IMR-90 (cell line): ENCODE measurements at regions not wholly inside any gene's neighbourhood (a gene's known extent, or its start where the extent isn't known, plus 50 kb on each side); places are given as distances from the start of the nearest gene placed in this dataset.

Experiments
- ATAC-seq: fragments of 200-7000 bp; cut with Tn5 transposase; 2 replicates; pipeline ENCODE4 v1.9.1; 2020; ENCODE audit warnings: low read depth, mild to moderate bottlenecking, moderate library complexity
- BruUV-seq: library from RNA; stranded (reverse); fragments of 400-500 nt; replicated peaks from 2 replicates; lab custom pipeline; 2021; lab: Mats Ljungman, UMichigan
- CTCF ChIA-PET: fragments of 300-600 bp; formaldehyde crosslinking; extraction: SDS; loops from one replicate; lab custom pipeline; 2021; ENCODE audit warnings: antibody characterized with exemption; lab: Yijun Ruan, JAX
- POLR2A ChIA-PET: fragments of 300-600 bp; sonication (Branson Sonifier 250); formaldehyde crosslinking; loops from one replicate; lab custom pipeline; 2022; ENCODE audit warnings: antibody characterized with exemption; ENCODE audit not compliant: unreplicated experiment; lab: Charles Lee
- DNase-seq: peaks from one replicate; pipeline ENCODE4 v3.0.0; 2013
- H2AFZ ChIP-seq: replicated peaks from 2 replicates; pipeline ENCODE3; 2013; ENCODE audit warnings: low read length, mild to moderate bottlenecking; ENCODE audit not compliant: poor library complexity
- H2AK5ac ChIP-seq: 2 replicates; pipeline ENCODE4 v1.6.1; 2013; ENCODE audit warnings: low read depth, low read length, inconsistent platforms
- H2AK9ac ChIP-seq: replicated peaks from 2 replicates; pipeline ENCODE3; 2013; ENCODE audit warnings: mild to moderate bottlenecking, low read depth, low read length, moderate library complexity; ENCODE audit not compliant: poor library complexity
- H2BK120ac ChIP-seq: 2 replicates; pipeline ENCODE4 v1.6.1; 2013; ENCODE audit warnings: low read depth, low read length, inconsistent platforms
- H2BK15ac ChIP-seq: 3 replicates; pipeline ENCODE4 v1.6.1; 2013; ENCODE audit warnings: low read depth, low read length, inconsistent platforms
- H2BK20ac ChIP-seq: 2 replicates; pipeline ENCODE4 v1.6.1; 2013; ENCODE audit warnings: low read depth, mild to moderate bottlenecking, inconsistent platforms, low read length, moderate library complexity
- H2BK5ac ChIP-seq: 2 replicates; pipeline ENCODE4 v1.6.1; 2013; ENCODE audit warnings: mild to moderate bottlenecking, low read depth, low read length, inconsistent platforms; ENCODE audit not compliant: poor library complexity, severe bottlenecking
- H3K14ac ChIP-seq: replicated peaks from 2 replicates; pipeline ENCODE4 v1.6.1; 2013; ENCODE audit warnings: low read depth, low read length, inconsistent platforms
- H3K18ac ChIP-seq: 2 replicates; pipeline ENCODE4 v1.6.1; 2013; ENCODE audit warnings: low read depth, low read length, control low read depth
- H3K23ac ChIP-seq: 2 replicates; pipeline ENCODE4 v1.6.1; 2013; ENCODE audit warnings: low read depth, low read length, inconsistent platforms
- H3K27ac ChIP-seq: 2 replicates; pipeline ENCODE4 v1.5.1; 2013; ENCODE audit warnings: mild to moderate bottlenecking, control low read depth, low read length; ENCODE audit not compliant: insufficient read depth
- H3K27me3 ChIP-seq: 2 replicates; pipeline ENCODE4 v1.6.1; 2013; ENCODE audit warnings: low read length; ENCODE audit not compliant: control insufficient read depth, insufficient read depth
- H3K36me3 ChIP-seq: 2 replicates; pipeline ENCODE4 v1.6.1; 2013; ENCODE audit warnings: low read length, mixed read lengths; ENCODE audit not compliant: control insufficient read depth, insufficient read depth
- H3K4ac ChIP-seq: 2 replicates; pipeline ENCODE4 v1.6.1; 2013; ENCODE audit warnings: low read depth, low read length, inconsistent platforms
- H3K4me1 ChIP-seq: 2 replicates; pipeline ENCODE4 v1.6.1; 2013; ENCODE audit warnings: low read length, mixed read lengths; ENCODE audit not compliant: control insufficient read depth, insufficient read depth
- H3K4me2 ChIP-seq: 2 replicates; pipeline ENCODE4 v1.6.1; 2013; ENCODE audit warnings: low read depth, mild to moderate bottlenecking, control low read depth, low read length, moderate library complexity
- H3K4me3 ChIP-seq: 2 replicates; pipeline ENCODE4 v1.5.1; 2013; ENCODE audit warnings: low read depth, mild to moderate bottlenecking, control low read depth, low read length, moderate library complexity; ENCODE audit not compliant: insufficient read depth
- H3K56ac ChIP-seq: 2 replicates; pipeline ENCODE4 v1.6.1; 2013; ENCODE audit warnings: low read length, inconsistent platforms; ENCODE audit not compliant: insufficient read depth; ENCODE audit errors: extremely low read depth
- H3K79me1 ChIP-seq, 2 experiments: 2 replicates each; pipeline ENCODE4 v1.6.1; 2013; ENCODE audit warnings: low read length in 2 of 2, inconsistent platforms in 1 of 2, low read depth in 1 of 2
- H3K9ac ChIP-seq: 2 replicates; pipeline ENCODE4 v1.6.1; 2013; ENCODE audit warnings: low read depth, low read length, control low read depth
- H3K9me1 ChIP-seq: 2 replicates; pipeline ENCODE4 v1.6.1; 2013; ENCODE audit warnings: low read length, inconsistent platforms; ENCODE audit not compliant: insufficient read depth
- H3K9me3 ChIP-seq: 2 replicates; pipeline ENCODE4 v1.6.1; 2013; ENCODE audit warnings: low read length; ENCODE audit not compliant: control insufficient read depth, insufficient read depth
- H4K20me1 ChIP-seq: 2 replicates; pipeline ENCODE4 v1.6.1; 2013; ENCODE audit warnings: low read length, inconsistent platforms; ENCODE audit not compliant: insufficient read depth
- H4K5ac ChIP-seq: 2 replicates; pipeline ENCODE4 v1.6.1; 2013; ENCODE audit warnings: mild to moderate bottlenecking, low read depth, low read length, control low read depth
- H4K8ac ChIP-seq, 2 experiments: 2 replicates each; pipeline ENCODE4 v1.6.1; 2013; ENCODE audit warnings: low read depth in 2 of 2, low read length in 2 of 2, control low read depth in 1 of 2, inconsistent platforms in 1 of 2
- H4K91ac ChIP-seq: 2 replicates; pipeline ENCODE4 v1.6.1; 2013; ENCODE audit warnings: low read depth, low read length, inconsistent platforms; ENCODE audit not compliant: insufficient read depth
- BHLHE40 ChIP-seq: fragments of 150-350 bp; IDR thresholded peaks from 2 replicates; pipeline ENCODE4 v1.6.1; 2016; ENCODE audit warnings: mild to moderate bottlenecking, low read depth, low read length
- CTCF ChIP-seq: conservative IDR thresholded peaks from 2 replicates; pipeline ENCODE4 v1.5.1; 2012; ENCODE audit warnings: mild to moderate bottlenecking, low read depth, low read length, improper control_type of control experiment
- ELK1 ChIP-seq: fragments of 150-350 bp; IDR thresholded peaks from 2 replicates; pipeline ENCODE4 v1.6.1; 2016; ENCODE audit warnings: low read depth, mild to moderate bottlenecking, low read length, moderate library complexity, borderline replicate concordance
- FOS ChIP-seq: fragments of 150-350 bp; IDR thresholded peaks from 2 replicates; pipeline ENCODE4 v1.6.1; 2016; ENCODE audit warnings: low read depth, low read length
- MAFK ChIP-seq: IDR thresholded peaks from 2 replicates; pipeline ENCODE4 v1.6.1; 2012; ENCODE audit warnings: low read depth, low read length, improper control_type of control experiment
- NFE2L2 ChIP-seq: fragments of 150-350 bp; IDR thresholded peaks from 2 replicates; pipeline ENCODE4 v1.6.1; 2016; ENCODE audit warnings: low read depth, mild to moderate bottlenecking, low read length
- POLR2A ChIP-seq: IDR thresholded peaks from 2 replicates; pipeline ENCODE4 v1.6.1; 2012; ENCODE audit warnings: mild to moderate bottlenecking, low read depth, low read length
- RCOR1 ChIP-seq: IDR thresholded peaks from 2 replicates; pipeline ENCODE4 v1.6.1; 2012; ENCODE audit warnings: mild to moderate bottlenecking, low read length, improper control_type of control experiment; ENCODE audit not compliant: insufficient replicate concordance
- RFX5 ChIP-seq: IDR thresholded peaks from 2 replicates; pipeline ENCODE4 v1.8.0; 2012; ENCODE audit warnings: low read depth, mild to moderate bottlenecking, low read length, moderate library complexity
- SMC3 ChIP-seq: fragments of 150-350 bp; IDR thresholded peaks from 2 replicates; pipeline ENCODE4 v1.6.1; 2016; ENCODE audit warnings: low read depth, mild to moderate bottlenecking, antibody characterized with exemption, low read length, moderate library complexity
- USF2 ChIP-seq: fragments of 150-350 bp; IDR thresholded peaks from 2 replicates; pipeline ENCODE4 v1.6.1; 2017; ENCODE audit warnings: mild to moderate bottlenecking, antibody characterized with exemption, low read length, low read depth
- WGBS, 2 experiments: methylation state at CpG; one replicate each; pipeline versions ENCODE4 v1.1.5 to v1.1.7; 2013; ENCODE audit warnings: missing lambda C conversion rate in 2 of 2; ENCODE audit not compliant: insufficient read length in 1 of 2; ENCODE audit errors: extremely low coverage in 2 of 2; 5-methylcytosine and 5-hydroxymethylcytosine counted together
- dilution Hi-C: fragments of 300-500 bp; cut with HindIII; formaldehyde crosslinking; loops from one replicate; pipeline ENCODE4 v1.14.3; 2018; ENCODE audit warnings: low sequenced_read_pairs; ENCODE audit not compliant: unreplicated experiment
- in situ Hi-C: fragments of 300-500 bp; cut with MboI; formaldehyde crosslinking; loops from 3 replicates; pipeline ENCODE4 v1.14.3; 2019; ENCODE audit warnings: low sequenced_read_pairs, inconsistent platforms, mixed read lengths
- intact Hi-C: fragments of 100-400 bp; cut with micrococcal nuclease; formaldehyde crosslinking; loops from 2 replicates; pipeline ENCODE4 v1.10.0; 2022

- Histone ChIP-seq H2AK9ac (no peak overlapping the region), H2AK5ac (no peak overlapping the region), H2BK120ac (no peak overlapping the region), H3K27me3 (no peaks in the 10 kb centered on the region), H3K18ac (no peak overlapping the region), H3K9me3 (no peaks in the 10 kb centered on the region), H3K4me1 (no peaks in the 10 kb centered on the region), H3K14ac (no peak overlapping the region), H2BK15ac (no peak overlapping the region), H3K27ac (no peak overlapping the region), H3K79me1 (no peaks in the 10 kb centered on the region), H4K8ac (no peak overlapping the region), H3K23ac (no peak overlapping the region), H4K91ac (no peak overlapping the region), H4K5ac (no peak overlapping the region), H3K9me1 (no peaks in the 10 kb centered on the region), H3K9ac (no peak overlapping the region), H2BK20ac (no peak overlapping the region), H3K4me2 (no peak overlapping the region), H3K56ac (no peak overlapping the region), H2BK5ac (no peak overlapping the region), H3K4ac (no peak overlapping the region), H2AFZ (no peak overlapping the region), H3K36me3 (no peaks in the 10 kb centered on the region), H4K20me1 (no peaks in the 10 kb centered on the region), H3K4me3 (no peak overlapping the region)
- ChIA-PET POLR2A (no interaction called here), CTCF (interaction anchor here (0.7 kb wide), 1 partner anchor 16 kb away, joined by 3 read pairs; no protein-coding TSS in a partner anchor)
- in situ Hi-C loops = no loop called here
- dilution Hi-C loops = no loop called here
- DNase-seq (peak; percentile 48), ATAC-seq (no peak)
- intact Hi-C loops = no loop called here
- WGBS, 2 experiments = no CpG with 5 or more reads among the region's 2 CpGs
- TF ChIP-seq ELK1 = no peak
- no peak for TF ChIP-seq RFX5
- TF ChIP-seq NFE2L2 = no peak
- TF ChIP-seq USF2 = no peak
- no peak for TF ChIP-seq RCOR1
- no peak for TF ChIP-seq POLR2A
- TF ChIP-seq SMC3 = no peak
- no peak for TF ChIP-seq FOS
- no peak for TF ChIP-seq CTCF
- no peak for TF ChIP-seq MAFK
- no peak for TF ChIP-seq BHLHE40
- no TSS peak for BruUV-seq
Observed at GRCh38 chr15:91435113-91435512, 335.1 kb downstream of the SV2B start.
